GM12878 (cell line): ENCODE measurements at regions not wholly inside any gene's neighbourhood (a gene's known extent, or its start where the extent isn't known, plus 50 kb on each side); places are given as distances from the start of the nearest gene placed in this dataset.

Source experiments
- ATAC-seq: fragments of 200-7000 bp; cut with Tn5 transposase; 3 replicates; pipeline ENCODE4 v1.9.1; 2020; ENCODE audit warnings: mild to moderate bottlenecking, moderate library complexity
- BruUV-seq: library from RNA; stranded (reverse); fragments of 400-500 nt; replicated peaks from 2 replicates; lab custom pipeline; 2021; lab: Mats Ljungman, UMichigan
- CTCF ChIA-PET: fragments of 300-600 bp; sonication (Branson Sonifier 250); formaldehyde crosslinking; extraction: SDS; loops from one replicate; lab custom pipeline; 2021; ENCODE audit warnings: inconsistent platforms; lab: Yijun Ruan, JAX
- POLR2A ChIA-PET: fragments of 350-600 bp; formaldehyde crosslinking; extraction: SDS; loops from one replicate; lab custom pipeline; 2021; ENCODE audit warnings: inconsistent platforms; lab: Charles Lee
- RAD21 ChIA-PET: fragments of 300-600 bp; sonication (Branson Sonifier 250); formaldehyde crosslinking; loops from one replicate; lab custom pipeline; 2023; ENCODE audit warnings: antibody characterized with exemption; ENCODE audit not compliant: unreplicated experiment; lab: Charles Lee
- SMC1A ChIA-PET: fragments of 300-600 bp; sonication (Branson Sonifier 250); formaldehyde crosslinking; loops from one replicate; lab custom pipeline; 2023; ENCODE audit not compliant: unreplicated experiment, uncharacterized antibody; lab: Charles Lee
- DNase-seq: peaks from one replicate; pipeline ENCODE4 v3.0.0-alpha.2; 2011; ENCODE audit warnings: low read depth, low spot score
- FAIRE-seq: peaks from 3 replicates; lab custom pipeline; 2011; peaks lifted over from hg19 to GRCh38; lab: Jason Lieb, UNC
- H2AFZ ChIP-seq: 2 replicates; pipeline ENCODE4 v1.6.0; 2011; ENCODE audit warnings: low read depth, low read length, control low read depth; ENCODE audit not compliant: control insufficient read depth
- H3K27ac ChIP-seq: 2 replicates; pipeline ENCODE4 v1.5.1; 2011; ENCODE audit warnings: control low read depth; ENCODE audit not compliant: control insufficient read depth, insufficient read depth
- H3K27me3 ChIP-seq, 2 experiments: replicated peaks in 1 of 2; 2 replicates each; pipeline versions ENCODE4 v1.6.0 to v1.6.1; 2011; ENCODE audit warnings: low read length in 1 of 2; ENCODE audit not compliant: control insufficient read depth in 2 of 2, insufficient read depth in 2 of 2
- H3K36me3 ChIP-seq, 2 experiments: 2 replicates each; pipeline ENCODE4 v1.5.1; 2011; ENCODE audit warnings: low read length in 1 of 2; ENCODE audit not compliant: control insufficient read depth in 2 of 2, insufficient read depth in 2 of 2
- H3K4me1 ChIP-seq: 2 replicates; pipeline ENCODE4 v1.6.1; 2011; ENCODE audit warnings: mild to moderate bottlenecking, low read length, moderate library complexity, mixed read lengths; ENCODE audit not compliant: control insufficient read depth, insufficient read depth
- H3K4me2 ChIP-seq: 2 replicates; pipeline ENCODE4 v1.6.0; 2011; ENCODE audit warnings: control low read depth; ENCODE audit not compliant: control insufficient read depth, insufficient read depth
- H3K4me3 ChIP-seq: fragments of 200-600 bp; sonication (generic); 2 replicates; pipeline ENCODE4 v1.5.1; 2016
- H3K79me2 ChIP-seq: 2 replicates; pipeline ENCODE4 v1.6.0; 2011; ENCODE audit warnings: low read length; ENCODE audit not compliant: control insufficient read depth, insufficient read depth
- H3K9ac ChIP-seq: 2 replicates; pipeline ENCODE4 v1.8.0; 2011; ENCODE audit warnings: low read length, control low read depth, mixed read lengths; ENCODE audit not compliant: control insufficient read depth, insufficient read depth
- H3K9me3 ChIP-seq: replicated peaks from 3 replicates; pipeline ENCODE4 v1.5.1; 2011; ENCODE audit warnings: mild to moderate bottlenecking, low read length; ENCODE audit not compliant: control insufficient read depth, insufficient read depth
- H4K20me1 ChIP-seq: 2 replicates; pipeline ENCODE4 v1.6.0; 2011; ENCODE audit not compliant: control insufficient read depth, insufficient read depth
- ATF7 ChIP-seq: fragments of 450-650 bp; IDR thresholded peaks from 2 replicates; pipeline ENCODE4 v1.6.1; 2016; ENCODE audit warnings: low read depth, mild to moderate bottlenecking
- BCL3 ChIP-seq: IDR thresholded peaks from 2 replicates; pipeline ENCODE4 v1.6.1; 2011; ENCODE audit warnings: borderline replicate concordance, low read depth, mild to moderate bottlenecking, moderate library complexity, low read length; ENCODE audit not compliant: insufficient read depth, poor library complexity, severe bottlenecking
- CHD2 ChIP-seq: IDR thresholded peaks from 2 replicates; pipeline ENCODE4 v1.6.1; 2011; ENCODE audit warnings: low read depth, low read length, improper control_type of control experiment, borderline replicate concordance
- CUX1 ChIP-seq: IDR thresholded peaks from 2 replicates; pipeline ENCODE4 v1.6.1; 2012; ENCODE audit warnings: improper control_type of control experiment, low read depth, low read length; ENCODE audit not compliant: insufficient replicate concordance
- FOXM1 ChIP-seq: IDR thresholded peaks from 2 replicates; pipeline ENCODE4 v1.6.1; 2012; ENCODE audit warnings: low read depth, mild to moderate bottlenecking, inconsistent platforms, low read length, moderate library complexity
- NKRF ChIP-seq: fragments of 450-650 bp; conservative IDR thresholded peaks from 2 replicates; pipeline ENCODE4 v1.6.1; 2017; ENCODE audit warnings: mild to moderate bottlenecking, moderate library complexity
- ZBTB33 ChIP-seq: fragments of 450-650 bp; IDR thresholded peaks from 2 replicates; pipeline ENCODE4 v1.6.1; 2017; ENCODE audit warnings: mild to moderate bottlenecking
- WGBS: methylation state at CpG from one replicate; pipeline ENCODE4 v1.1.6; 2016; ENCODE audit warnings: low lambda C conversion rate; ENCODE audit not compliant: insufficient replicate concordance, insufficient coverage; ENCODE audit errors: missing lambda C conversion rate; 5-methylcytosine and 5-hydroxymethylcytosine counted together
- in situ Hi-C: fragments of 300-500 bp; cut with MboI; formaldehyde crosslinking; loops from 9 replicates; pipeline ENCODE4 v1.14.3; 2018; ENCODE audit warnings: mixed read lengths
- intact Hi-C: fragments of 100-400 bp; cut with micrococcal nuclease; formaldehyde crosslinking; loops from one replicate; pipeline ENCODE4 v1.14.2; 2022; ENCODE audit not compliant: unreplicated experiment

GRCh38 chr3:54008744-54009143 lies 113.6 kb upstream of the CACNA2D3 start (continued):
- no peak for TF ChIP-seq CUX1
- TF ChIP-seq, all 136 proteins: peak for 0

- H3K4me3 ChIP-seq: no peak overlapping the region
- no peaks in the 10 kb centered on the region for H3K36me3 ChIP-seq
- ChIA-PET RAD21 (no interaction called here), SMC1A (no interaction called here), CTCF (interaction anchor here (0.6 kb wide), 1 partner anchor 32 kb away, joined by 3 read pairs; no protein-coding TSS in a partner anchor), POLR2A (no interaction called here)
- no peak overlapping the region for H3K9ac ChIP-seq
- 12% methylated on average over 6 of the region's 6 CpGs for WGBS
- TF ChIP-seq ATF7 (no peak), CHD2 (no peak), BCL3 (no peak), ZBTB33 (no peak), NKRF (no peak), FOXM1 (no peak)
- H2AFZ ChIP-seq: no peak overlapping the region
- intact Hi-C loops (no loop called here), in situ Hi-C loops (no loop called here)
- no peak overlapping the region for H3K4me2 ChIP-seq
- H3K9me3 ChIP-seq: no peaks in the 10 kb centered on the region
- DNase-seq (no peak), FAIRE-seq (no peak), ATAC-seq (no peak)
- H3K27me3 ChIP-seq: no peaks in the 10 kb centered on the region
- no TSS peak for BruUV-seq
- H3K4me1 ChIP-seq: no peaks in the 10 kb centered on the region
- no peaks in the 10 kb centered on the region for H3K79me2 ChIP-seq
- H3K27ac ChIP-seq: no peak overlapping the region
- no peaks in the 10 kb centered on the region for H4K20me1 ChIP-seq
These were observed 114.3 kb upstream of the CACNA2D3 start for GRCh38 chr3:54008099-54008498.
